AG10803 (cell line): ENCODE measurements at regions not wholly inside any gene's neighbourhood (a gene's known extent, or its start where the extent isn't known, plus 50 kb on each side); places are given as distances from the start of the nearest gene placed in this dataset.

ENCODE experiments used
- DNase-seq: peaks from one replicate; pipeline ENCODE4 v3.0.0; 2010; ENCODE audit warnings: low read depth
- H3K4me3 ChIP-seq: 2 replicates; pipeline ENCODE4 v1.5.1; 2011; ENCODE audit warnings: mild to moderate bottlenecking, low read length, control low read depth
- TF ChIP-seq, protein P1 (sequence below): conservative IDR thresholded peaks from 2 replicates; pipeline ENCODE4 v1.5.1; 2011; ENCODE audit warnings: mild to moderate bottlenecking, low read length, control low read depth, inconsistent platforms

DNA sequence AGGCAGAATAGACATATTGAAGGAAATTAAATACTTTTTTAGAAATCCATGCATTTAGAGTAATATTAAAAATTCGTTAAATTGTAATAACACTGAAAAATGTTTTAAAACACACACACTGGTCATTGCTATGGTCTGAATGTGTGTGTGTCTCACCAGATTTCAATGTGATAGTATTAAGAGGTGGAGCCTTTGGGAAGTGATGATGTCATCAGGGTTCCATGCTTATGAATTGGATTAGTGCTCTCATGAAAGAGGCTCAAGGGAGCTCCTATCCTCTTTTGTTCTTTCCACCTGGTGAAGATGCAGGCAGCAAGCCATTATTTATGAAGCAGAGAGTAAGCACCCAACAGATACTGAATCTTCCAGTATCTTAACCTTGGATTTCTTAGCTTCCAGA lies 441.8 kb downstream of the CDH2 start:
- no peak overlapping the region for H3K4me3 ChIP-seq
- no peak for DNase-seq
- TF ChIP-seq, protein P1, sequence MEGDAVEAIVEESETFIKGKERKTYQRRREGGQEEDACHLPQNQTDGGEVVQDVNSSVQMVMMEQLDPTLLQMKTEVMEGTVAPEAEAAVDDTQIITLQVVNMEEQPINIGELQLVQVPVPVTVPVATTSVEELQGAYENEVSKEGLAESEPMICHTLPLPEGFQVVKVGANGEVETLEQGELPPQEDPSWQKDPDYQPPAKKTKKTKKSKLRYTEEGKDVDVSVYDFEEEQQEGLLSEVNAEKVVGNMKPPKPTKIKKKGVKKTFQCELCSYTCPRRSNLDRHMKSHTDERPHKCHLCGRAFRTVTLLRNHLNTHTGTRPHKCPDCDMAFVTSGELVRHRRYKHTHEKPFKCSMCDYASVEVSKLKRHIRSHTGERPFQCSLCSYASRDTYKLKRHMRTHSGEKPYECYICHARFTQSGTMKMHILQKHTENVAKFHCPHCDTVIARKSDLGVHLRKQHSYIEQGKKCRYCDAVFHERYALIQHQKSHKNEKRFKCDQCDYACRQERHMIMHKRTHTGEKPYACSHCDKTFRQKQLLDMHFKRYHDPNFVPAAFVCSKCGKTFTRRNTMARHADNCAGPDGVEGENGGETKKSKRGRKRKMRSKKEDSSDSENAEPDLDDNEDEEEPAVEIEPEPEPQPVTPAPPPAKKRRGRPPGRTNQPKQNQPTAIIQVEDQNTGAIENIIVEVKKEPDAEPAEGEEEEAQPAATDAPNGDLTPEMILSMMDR = no peak

DNA sequence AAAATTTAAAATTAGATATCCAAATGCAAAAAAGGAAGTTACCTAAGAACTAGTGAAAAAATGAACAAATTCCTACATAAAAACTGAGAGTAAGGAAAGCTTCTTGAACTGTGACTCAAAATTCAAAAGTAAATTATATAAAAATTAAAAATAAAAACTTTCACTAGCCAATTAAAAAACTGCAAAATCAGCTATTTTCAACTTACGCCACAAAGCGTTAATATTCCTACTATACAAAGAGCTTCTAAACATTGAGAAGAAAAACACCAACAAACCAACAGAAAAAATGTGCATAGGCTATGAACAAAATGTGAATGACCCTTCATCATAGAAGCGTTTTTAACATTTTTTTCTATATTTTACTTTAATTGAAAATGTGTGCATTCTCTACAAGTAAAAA lies 445.7 kb downstream of the CDH2 start:
- TF ChIP-seq, protein P1 = no peak
- H3K4me3 ChIP-seq = no peak overlapping the region
- no peak for DNase-seq

DNA sequence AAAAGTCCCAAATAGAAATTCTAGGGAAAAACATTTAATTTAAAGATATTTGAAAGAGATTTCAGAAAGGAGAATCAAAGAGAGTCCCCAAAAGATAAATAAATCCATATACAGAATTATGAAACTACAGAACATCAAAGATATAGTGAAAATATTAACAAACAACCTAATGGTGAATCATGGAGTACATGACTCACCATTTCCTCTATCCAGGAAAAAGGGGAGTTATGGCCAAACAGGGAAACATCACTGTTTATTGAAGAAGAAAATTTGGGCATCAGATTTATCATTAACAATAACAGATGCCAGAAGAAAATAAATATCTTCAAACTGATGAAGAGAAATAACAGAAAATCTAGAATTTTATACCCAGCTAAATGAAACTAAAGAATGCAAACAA lies 448.3 kb downstream of the CDH2 start:
- TF ChIP-seq, protein P1 = no peak
- no peak overlapping the region for H3K4me3 ChIP-seq
- DNase-seq = no peak

DNA sequence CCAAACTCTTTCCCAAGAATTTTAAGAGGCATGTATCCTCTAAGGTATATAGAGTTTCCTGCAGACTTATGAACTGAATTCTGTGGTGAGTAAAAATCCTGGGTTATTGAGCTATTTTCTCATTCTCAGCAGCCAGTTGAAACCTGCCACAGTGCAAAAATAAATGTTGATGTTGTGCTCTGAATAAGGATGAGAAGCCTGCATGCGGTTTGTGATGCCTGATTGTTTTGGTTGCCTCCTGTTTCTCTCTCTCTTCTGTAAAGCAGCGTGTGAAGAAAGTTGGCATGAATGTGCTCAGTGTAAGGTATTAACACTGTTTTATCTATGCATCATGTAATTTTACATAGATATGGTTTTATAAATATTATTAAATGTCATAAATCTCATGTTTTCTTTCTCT lies 452.6 kb downstream of the CDH2 start:
- TF ChIP-seq, protein P1 = no peak
- H3K4me3 ChIP-seq = no peak overlapping the region
- no peak for DNase-seq

DNA sequence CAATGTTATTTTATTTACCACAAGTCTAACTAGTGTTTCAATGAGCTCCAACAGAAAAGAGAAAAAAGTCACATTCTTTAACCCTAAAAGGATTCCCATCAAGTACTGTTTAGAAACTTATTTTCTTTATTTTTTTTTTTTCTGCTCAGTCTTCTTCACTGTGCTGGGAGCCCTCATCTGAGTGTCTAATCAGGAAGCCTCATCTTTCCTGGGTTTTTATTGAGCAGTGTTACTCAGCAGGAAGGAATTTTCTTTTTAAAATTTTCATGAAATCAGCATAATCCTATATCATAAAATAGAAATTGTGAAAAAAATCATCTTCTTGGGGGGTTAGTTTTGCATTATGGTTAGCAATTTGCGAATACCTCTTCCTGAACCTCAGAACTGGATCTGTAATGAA lies 453.8 kb downstream of the CDH2 start:
- no peak for DNase-seq
- H3K4me3 ChIP-seq = no peak overlapping the region
- TF ChIP-seq, protein P1 = no peak

DNA sequence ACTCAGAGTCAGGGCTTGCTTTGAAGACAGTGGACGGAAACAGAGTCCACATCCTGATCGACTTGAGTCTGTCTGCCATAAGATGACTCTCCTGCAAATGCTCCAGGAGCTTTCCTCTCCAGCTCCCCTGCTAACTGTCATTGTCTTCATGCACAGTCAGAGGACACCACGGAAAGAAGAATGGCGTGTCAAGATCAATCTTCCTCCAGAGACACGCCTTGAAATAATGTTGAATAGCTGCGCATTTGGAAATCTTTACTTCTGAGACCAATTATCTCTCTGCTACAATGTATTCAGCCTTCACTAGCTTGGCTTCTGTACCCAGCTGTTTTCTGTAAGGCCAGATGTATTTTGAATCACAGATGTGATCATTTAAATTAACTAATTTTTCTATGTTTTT lies 457.2 kb downstream of the CDH2 start:
- no peak for DNase-seq
- no peak overlapping the region for H3K4me3 ChIP-seq
- TF ChIP-seq, protein P1 = no peak

DNA sequence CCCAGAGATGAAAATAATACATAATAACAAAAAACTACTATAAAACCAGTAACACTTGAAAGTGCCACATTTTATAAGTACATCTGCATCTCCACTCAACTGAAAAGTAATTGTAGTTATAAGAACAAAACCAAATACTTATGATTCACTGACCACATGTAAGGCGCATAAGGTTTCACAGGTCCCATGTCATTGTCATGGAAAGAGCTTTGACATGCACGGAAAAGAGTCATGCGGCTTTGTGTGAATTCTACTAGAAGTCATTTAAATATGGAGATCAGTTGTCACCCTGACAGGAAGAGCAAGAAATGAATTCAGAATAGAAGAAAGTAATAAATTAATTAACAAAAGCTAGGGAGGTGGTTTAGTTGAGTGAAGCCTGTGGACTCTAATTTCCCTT lies 459.1 kb downstream of the CDH2 start:
- TF ChIP-seq, protein P1 = no peak
- H3K4me3 ChIP-seq = no peak overlapping the region
- no peak for DNase-seq
